Mammary epithelial cell (primary cell): ENCODE measurements at regions not wholly inside any gene's neighbourhood (a gene's known extent, or its start where the extent isn't known, plus 50 kb on each side); places are given as distances from the start of the nearest gene placed in this dataset.

ENCODE experiments used
- EZH2 ChIP-seq: IDR thresholded peaks from 2 replicates; pipeline ENCODE4 v1.6.1; 2012; ENCODE audit warnings: low read length, inconsistent platforms, borderline replicate concordance
- TF ChIP-seq, protein P1 (sequence below), 2 donors: IDR thresholded peaks in 1 of 2; conservative IDR thresholded peaks in 1 of 2; 2 replicates each; pipeline ENCODE4 v1.5.1; 2011 to 2012; ENCODE audit warnings: inconsistent platforms in 2 of 2, low read length in 2 of 2, mild to moderate bottlenecking in 2 of 2, control low read depth in 1 of 2, low read depth in 1 of 2; ENCODE audit not compliant: insufficient read depth in 1 of 2; ENCODE audit errors: extremely low read depth in 1 of 2

DNA sequence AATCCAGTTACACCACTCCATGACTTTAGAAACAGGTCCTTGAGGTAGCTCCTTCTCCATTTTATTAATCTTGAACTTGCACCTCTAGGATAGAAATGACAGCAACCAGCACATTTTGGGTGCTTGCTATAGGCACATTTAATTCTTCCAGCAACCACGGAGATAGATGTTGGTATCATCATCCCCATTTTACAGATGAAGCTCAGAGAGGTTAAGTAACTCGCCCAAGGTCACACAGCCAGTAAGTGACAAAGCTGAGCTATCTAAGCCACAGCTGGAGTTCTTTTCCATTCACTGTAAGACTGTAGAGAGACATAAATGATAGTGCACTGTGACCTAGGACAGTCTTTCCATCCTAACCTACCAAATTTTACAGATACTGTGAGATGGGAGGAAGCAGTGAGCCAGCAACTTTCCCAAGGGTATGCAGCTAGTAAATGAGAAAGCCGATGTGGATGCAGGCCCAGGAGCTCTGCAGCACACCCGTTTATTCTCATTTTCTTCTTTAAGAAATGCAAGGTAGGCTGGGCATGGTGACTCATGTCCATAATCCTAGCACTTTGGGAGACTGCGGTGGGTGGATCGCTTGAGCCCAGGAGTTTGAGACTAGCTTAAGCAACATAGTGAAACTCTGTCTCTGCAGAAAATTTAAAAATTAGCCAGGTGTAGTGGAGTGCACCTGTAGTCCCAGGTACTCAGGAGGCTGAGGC lies 103.2 kb downstream of the TBX5 start:
- TF ChIP-seq, protein P1, sequence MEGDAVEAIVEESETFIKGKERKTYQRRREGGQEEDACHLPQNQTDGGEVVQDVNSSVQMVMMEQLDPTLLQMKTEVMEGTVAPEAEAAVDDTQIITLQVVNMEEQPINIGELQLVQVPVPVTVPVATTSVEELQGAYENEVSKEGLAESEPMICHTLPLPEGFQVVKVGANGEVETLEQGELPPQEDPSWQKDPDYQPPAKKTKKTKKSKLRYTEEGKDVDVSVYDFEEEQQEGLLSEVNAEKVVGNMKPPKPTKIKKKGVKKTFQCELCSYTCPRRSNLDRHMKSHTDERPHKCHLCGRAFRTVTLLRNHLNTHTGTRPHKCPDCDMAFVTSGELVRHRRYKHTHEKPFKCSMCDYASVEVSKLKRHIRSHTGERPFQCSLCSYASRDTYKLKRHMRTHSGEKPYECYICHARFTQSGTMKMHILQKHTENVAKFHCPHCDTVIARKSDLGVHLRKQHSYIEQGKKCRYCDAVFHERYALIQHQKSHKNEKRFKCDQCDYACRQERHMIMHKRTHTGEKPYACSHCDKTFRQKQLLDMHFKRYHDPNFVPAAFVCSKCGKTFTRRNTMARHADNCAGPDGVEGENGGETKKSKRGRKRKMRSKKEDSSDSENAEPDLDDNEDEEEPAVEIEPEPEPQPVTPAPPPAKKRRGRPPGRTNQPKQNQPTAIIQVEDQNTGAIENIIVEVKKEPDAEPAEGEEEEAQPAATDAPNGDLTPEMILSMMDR (conservative IDR thresholded peaks at IDR 0.05 in 1 of 2, IDR thresholded peaks at IDR 0.05 in 1 of 2; ENCODE audit: extremely low read depth in 1 of 2, insufficient read depth in 1 of 2, low read depth in 1 of 2, low read length in 2 of 2) = no peak
- no peak for TF ChIP-seq EZH2
